ENCODE measurements at regions not wholly inside any gene's neighbourhood (a gene's known extent, or its start where the extent isn't known, plus 50 kb on each side); places are given as distances from the start of the nearest gene placed in this dataset.

- peaks cover 18% of the 10 kb centered on the region for H3K27me3 Mint-ChIP-seq
- H3K4me3 Mint-ChIP-seq: no peak overlapping the region
- H3K9me3 Mint-ChIP-seq: no peaks in the 10 kb centered on the region
- H3K27ac Mint-ChIP-seq: no peak overlapping the region
- no peak for DNase-seq
- no peaks in the 10 kb centered on the region for H3K4me1 Mint-ChIP-seq
- H3K36me3 Mint-ChIP-seq: no peaks in the 10 kb centered on the region
These were observed 58.6 kb upstream of the TPM1 start for GRCh38 chr15:62983956-62984355.

GRCh38 chr15:62985768-62986167 is 56.8 kb upstream of the TPM1 start:
- Mint-ChIP-seq H3K9me3 (no peaks in the 10 kb centered on the region), H3K27me3 (peaks cover 18% of the 10 kb centered on the region), H3K4me3 (no peak overlapping the region), H3K36me3 (no peaks in the 10 kb centered on the region), H3K4me1 (no peaks in the 10 kb centered on the region), H3K27ac (no peak overlapping the region)
- DNase-seq: no peak

- H3K9me3 Mint-ChIP-seq: no peaks in the 10 kb centered on the region
- no peaks in the 10 kb centered on the region for H3K36me3 Mint-ChIP-seq
- H3K27ac Mint-ChIP-seq: no peak overlapping the region
- H3K27me3 Mint-ChIP-seq: peaks cover 18% of the 10 kb centered on the region
- no peaks in the 10 kb centered on the region for H3K4me1 Mint-ChIP-seq
- no peak overlapping the region for H3K4me3 Mint-ChIP-seq
- DNase-seq: no peak
These were observed 55.6 kb upstream of the TPM1 start for GRCh38 chr15:62986948-62987347.

GRCh38 chr15:62988701-62989100 is 53.8 kb upstream of the TPM1 start:
- Mint-ChIP-seq H3K4me1 (no peaks in the 10 kb centered on the region), H3K4me3 (no peak overlapping the region), H3K36me3 (no peaks in the 10 kb centered on the region), H3K27me3 (peaks cover 18% of the 10 kb centered on the region), H3K9me3 (no peaks in the 10 kb centered on the region), H3K27ac (no peak overlapping the region)
- DNase-seq: no peak

GRCh38 chr15:62989366-62990055 is 53.0 kb upstream of the TPM1 start:
- no peak overlapping the region for H3K27ac Mint-ChIP-seq
- no peak overlapping the region for H3K4me3 Mint-ChIP-seq
- peaks cover 17% of the 10 kb centered on the region for H3K27me3 Mint-ChIP-seq
- no peak for DNase-seq
- no peaks in the 10 kb centered on the region for H3K4me1 Mint-ChIP-seq
- H3K9me3 Mint-ChIP-seq: no peaks in the 10 kb centered on the region
- no peaks in the 10 kb centered on the region for H3K36me3 Mint-ChIP-seq

- H3K4me3 Mint-ChIP-seq: no peak overlapping the region
- no peaks in the 10 kb centered on the region for H3K36me3 Mint-ChIP-seq
- no peak overlapping the region for H3K27ac Mint-ChIP-seq
- H3K27me3 Mint-ChIP-seq: peaks cover 4% of the 10 kb centered on the region
- no peaks in the 10 kb centered on the region for H3K4me1 Mint-ChIP-seq
- H3K9me3 Mint-ChIP-seq: no peaks in the 10 kb centered on the region
- no peak for DNase-seq
These were observed 50.8 kb upstream of the TPM1 start for GRCh38 chr15:62991698-62992097.

- no peak overlapping the region for H3K27ac Mint-ChIP-seq
- DNase-seq: no peak
- peaks cover 4% of the 10 kb centered on the region for H3K27me3 Mint-ChIP-seq
- H3K4me1 Mint-ChIP-seq: no peaks in the 10 kb centered on the region
- no peaks in the 10 kb centered on the region for H3K9me3 Mint-ChIP-seq
- no peaks in the 10 kb centered on the region for H3K36me3 Mint-ChIP-seq
- H3K4me3 Mint-ChIP-seq: no peak overlapping the region
These were observed 50.2 kb upstream of the TPM1 start for GRCh38 chr15:62992302-62992701.

Measured in activated naive CD8-positive, alpha-beta T cell treated with anti-CD3 and anti-CD28 coated beads for 36 hours (primary cell).